Medulla oblongata (tissue), 1 donor: ENCODE measurements at regions not wholly inside any gene's neighbourhood (a gene's known extent, or its start where the extent isn't known, plus 50 kb on each side); places are given as distances from the start of the nearest gene placed in this dataset.
"Not testable (repeated sequence)": the region's sequence is repeated elsewhere in the genome, so short reads cannot be mapped to it uniquely, and the experiment has no call there.

ENCODE experiments used
- DNase-seq: peaks from one replicate; pipeline ENCODE4 v3.0.0-alpha.2; 2015; ENCODE audit errors: extremely low spot score

- no peak for DNase-seq
Observed at GRCh38 chr15:62218841-62219240, 53.8 kb upstream of the C2CD4B start.

- no peak for DNase-seq
Observed at GRCh38 chr15:62219799-62220198, 54.7 kb upstream of the C2CD4B start.

- no peak for DNase-seq
Observed at GRCh38 chr15:62223020-62223419, 57.9 kb upstream of the C2CD4B start.

- DNase-seq: no peak
Observed at GRCh38 chr15:62228604-62229003, 63.5 kb upstream of the C2CD4B start.

- no peak for DNase-seq
Observed at GRCh38 chr15:62231856-62232255, 66.8 kb upstream of the C2CD4B start.

GRCh38 chr15:62240121-62241096 is 75.3 kb upstream of the C2CD4B start:
- no peak for DNase-seq

GRCh38 chr15:62241135-62241770 is 76.2 kb upstream of the C2CD4B start:
- no peak for DNase-seq

- no peak for DNase-seq
Observed at GRCh38 chr15:62242999-62243398, 77.9 kb upstream of the C2CD4B start.

GRCh38 chr15:62244762-62245161 is 79.7 kb upstream of the C2CD4B start:
- DNase-seq: no peak

GRCh38 chr15:62248277-62248984 is 83.3 kb upstream of the C2CD4B start:
- DNase-seq: no peak

- no peak for DNase-seq
Observed at GRCh38 chr15:62249501-62249900, 84.4 kb upstream of the C2CD4B start.

- DNase-seq: no peak
Observed at GRCh38 chr15:62250186-62250585, 85.1 kb upstream of the C2CD4B start.

- no peak for DNase-seq
Observed at GRCh38 chr15:62250978-62251377, 85.9 kb upstream of the C2CD4B start.

- DNase-seq: no peak
Observed at GRCh38 chr15:62253294-62253693, 88.2 kb upstream of the C2CD4B start.

GRCh38 chr15:62254137-62254934 is 89.3 kb upstream of the C2CD4B start:
- peak; percentile 4 for DNase-seq

GRCh38 chr15:62256430-62256829 is 91.3 kb upstream of the C2CD4B start:
- DNase-seq: not testable (repeated sequence)

- no peak for DNase-seq
Observed at GRCh38 chr15:62257996-62258521, 93.0 kb upstream of the C2CD4B start.

- no peak for DNase-seq
Observed at GRCh38 chr15:62262305-62262941, 97.3 kb upstream of the C2CD4B start.

GRCh38 chr15:62264196-62264595 is 99.1 kb upstream of the C2CD4B start:
- DNase-seq: no peak

- DNase-seq: no peak
Observed at GRCh38 chr15:62269504-62269903, 104.4 kb upstream of the C2CD4B start.
